ENCODE measurements at regions not wholly inside any gene's neighbourhood (a gene's known extent, or its start where the extent isn't known, plus 50 kb on each side); places are given as distances from the start of the nearest gene placed in this dataset.

DNA sequence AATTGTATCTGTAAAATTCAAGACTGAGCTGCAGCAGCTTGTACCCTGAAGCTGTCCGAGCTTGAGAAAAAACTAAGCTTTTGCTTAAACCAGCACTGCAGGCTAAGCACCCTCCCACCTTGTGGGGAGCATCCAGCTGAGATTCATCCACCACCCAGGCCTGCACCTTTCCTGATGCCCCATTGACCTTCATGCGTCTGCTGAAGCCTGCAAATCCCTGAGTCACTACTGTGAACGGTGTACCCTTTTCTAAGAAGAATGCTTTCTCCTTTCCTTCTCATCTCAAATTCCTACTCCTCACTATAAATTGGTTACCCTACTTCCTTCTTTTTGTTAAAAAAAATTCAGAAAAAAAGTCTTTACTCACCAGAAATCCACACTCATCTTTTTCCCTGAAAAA lies 90.9 kb upstream of the RGS18 start:
- TF ChIP-seq, protein P1, sequence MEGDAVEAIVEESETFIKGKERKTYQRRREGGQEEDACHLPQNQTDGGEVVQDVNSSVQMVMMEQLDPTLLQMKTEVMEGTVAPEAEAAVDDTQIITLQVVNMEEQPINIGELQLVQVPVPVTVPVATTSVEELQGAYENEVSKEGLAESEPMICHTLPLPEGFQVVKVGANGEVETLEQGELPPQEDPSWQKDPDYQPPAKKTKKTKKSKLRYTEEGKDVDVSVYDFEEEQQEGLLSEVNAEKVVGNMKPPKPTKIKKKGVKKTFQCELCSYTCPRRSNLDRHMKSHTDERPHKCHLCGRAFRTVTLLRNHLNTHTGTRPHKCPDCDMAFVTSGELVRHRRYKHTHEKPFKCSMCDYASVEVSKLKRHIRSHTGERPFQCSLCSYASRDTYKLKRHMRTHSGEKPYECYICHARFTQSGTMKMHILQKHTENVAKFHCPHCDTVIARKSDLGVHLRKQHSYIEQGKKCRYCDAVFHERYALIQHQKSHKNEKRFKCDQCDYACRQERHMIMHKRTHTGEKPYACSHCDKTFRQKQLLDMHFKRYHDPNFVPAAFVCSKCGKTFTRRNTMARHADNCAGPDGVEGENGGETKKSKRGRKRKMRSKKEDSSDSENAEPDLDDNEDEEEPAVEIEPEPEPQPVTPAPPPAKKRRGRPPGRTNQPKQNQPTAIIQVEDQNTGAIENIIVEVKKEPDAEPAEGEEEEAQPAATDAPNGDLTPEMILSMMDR (IDR thresholded peaks at IDR 0.05), result no peak
- no peak for TF ChIP-seq CREB1 (CRISPR knock-in tag; IDR thresholded peaks at IDR 0.05)
- TF ChIP-seq FOXK1 (CRISPR knock-in tag; IDR thresholded peaks at IDR 0.05), result no peak
- no peak for TF ChIP-seq NFE2L1 (CRISPR knock-in tag; IDR thresholded peaks at IDR 0.05)
- no peak for TF ChIP-seq ZNF317 (CRISPR knock-in tag; IDR thresholded peaks at IDR 0.05; ENCODE audit: borderline replicate concordance, low read depth)
- TF ChIP-seq, protein P2, sequence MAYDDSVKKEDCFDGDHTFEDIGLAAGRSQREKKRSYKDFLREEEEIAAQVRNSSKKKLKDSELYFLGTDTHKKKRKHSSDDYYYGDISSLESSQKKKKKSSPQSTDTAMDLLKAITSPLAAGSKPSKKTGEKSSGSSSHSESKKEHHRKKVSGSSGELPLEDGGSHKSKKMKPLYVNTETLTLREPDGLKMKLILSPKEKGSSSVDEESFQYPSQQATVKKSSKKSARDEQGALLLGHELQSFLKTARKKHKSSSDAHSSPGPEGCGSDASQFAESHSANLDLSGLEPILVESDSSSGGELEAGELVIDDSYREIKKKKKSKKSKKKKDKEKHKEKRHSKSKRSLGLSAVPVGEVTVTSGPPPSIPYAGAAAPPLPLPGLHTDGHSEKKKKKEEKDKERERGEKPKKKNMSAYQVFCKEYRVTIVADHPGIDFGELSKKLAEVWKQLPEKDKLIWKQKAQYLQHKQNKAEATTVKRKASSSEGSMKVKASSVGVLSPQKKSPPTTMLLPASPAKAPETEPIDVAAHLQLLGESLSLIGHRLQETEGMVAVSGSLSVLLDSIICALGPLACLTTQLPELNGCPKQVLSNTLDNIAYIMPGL (CRISPR knock-in tag; IDR thresholded peaks at IDR 0.05), result no peak
- TF ChIP-seq, protein P3, sequence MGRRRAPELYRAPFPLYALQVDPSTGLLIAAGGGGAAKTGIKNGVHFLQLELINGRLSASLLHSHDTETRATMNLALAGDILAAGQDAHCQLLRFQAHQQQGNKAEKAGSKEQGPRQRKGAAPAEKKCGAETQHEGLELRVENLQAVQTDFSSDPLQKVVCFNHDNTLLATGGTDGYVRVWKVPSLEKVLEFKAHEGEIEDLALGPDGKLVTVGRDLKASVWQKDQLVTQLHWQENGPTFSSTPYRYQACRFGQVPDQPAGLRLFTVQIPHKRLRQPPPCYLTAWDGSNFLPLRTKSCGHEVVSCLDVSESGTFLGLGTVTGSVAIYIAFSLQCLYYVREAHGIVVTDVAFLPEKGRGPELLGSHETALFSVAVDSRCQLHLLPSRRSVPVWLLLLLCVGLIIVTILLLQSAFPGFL (CRISPR knock-in tag; IDR thresholded peaks at IDR 0.05; ENCODE audit: borderline replicate concordance), result no peak
- TF ChIP-seq, protein P4, sequence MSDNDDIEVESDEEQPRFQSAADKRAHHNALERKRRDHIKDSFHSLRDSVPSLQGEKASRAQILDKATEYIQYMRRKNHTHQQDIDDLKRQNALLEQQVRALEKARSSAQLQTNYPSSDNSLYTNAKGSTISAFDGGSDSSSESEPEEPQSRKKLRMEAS (CRISPR knock-in tag; IDR thresholded peaks at IDR 0.05), result no peak
- TF ChIP-seq, protein P5, sequence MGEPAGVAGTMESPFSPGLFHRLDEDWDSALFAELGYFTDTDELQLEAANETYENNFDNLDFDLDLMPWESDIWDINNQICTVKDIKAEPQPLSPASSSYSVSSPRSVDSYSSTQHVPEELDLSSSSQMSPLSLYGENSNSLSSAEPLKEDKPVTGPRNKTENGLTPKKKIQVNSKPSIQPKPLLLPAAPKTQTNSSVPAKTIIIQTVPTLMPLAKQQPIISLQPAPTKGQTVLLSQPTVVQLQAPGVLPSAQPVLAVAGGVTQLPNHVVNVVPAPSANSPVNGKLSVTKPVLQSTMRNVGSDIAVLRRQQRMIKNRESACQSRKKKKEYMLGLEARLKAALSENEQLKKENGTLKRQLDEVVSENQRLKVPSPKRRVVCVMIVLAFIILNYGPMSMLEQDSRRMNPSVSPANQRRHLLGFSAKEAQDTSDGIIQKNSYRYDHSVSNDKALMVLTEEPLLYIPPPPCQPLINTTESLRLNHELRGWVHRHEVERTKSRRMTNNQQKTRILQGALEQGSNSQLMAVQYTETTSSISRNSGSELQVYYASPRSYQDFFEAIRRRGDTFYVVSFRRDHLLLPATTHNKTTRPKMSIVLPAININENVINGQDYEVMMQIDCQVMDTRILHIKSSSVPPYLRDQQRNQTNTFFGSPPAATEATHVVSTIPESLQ (CRISPR knock-in tag; IDR thresholded peaks at IDR 0.05), result no peak
- no peak for TF ChIP-seq NFYB (CRISPR knock-in tag; conservative IDR thresholded peaks at IDR 0.05; ENCODE audit: low read depth)
- TF ChIP-seq, protein P6, sequence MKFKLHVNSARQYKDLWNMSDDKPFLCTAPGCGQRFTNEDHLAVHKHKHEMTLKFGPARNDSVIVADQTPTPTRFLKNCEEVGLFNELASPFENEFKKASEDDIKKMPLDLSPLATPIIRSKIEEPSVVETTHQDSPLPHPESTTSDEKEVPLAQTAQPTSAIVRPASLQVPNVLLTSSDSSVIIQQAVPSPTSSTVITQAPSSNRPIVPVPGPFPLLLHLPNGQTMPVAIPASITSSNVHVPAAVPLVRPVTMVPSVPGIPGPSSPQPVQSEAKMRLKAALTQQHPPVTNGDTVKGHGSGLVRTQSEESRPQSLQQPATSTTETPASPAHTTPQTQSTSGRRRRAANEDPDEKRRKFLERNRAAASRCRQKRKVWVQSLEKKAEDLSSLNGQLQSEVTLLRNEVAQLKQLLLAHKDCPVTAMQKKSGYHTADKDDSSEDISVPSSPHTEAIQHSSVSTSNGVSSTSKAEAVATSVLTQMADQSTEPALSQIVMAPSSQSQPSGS (CRISPR knock-in tag; IDR thresholded peaks at IDR 0.05; ENCODE audit: borderline replicate concordance, low read depth), result no peak
- no peak for TF ChIP-seq ESRRA (CRISPR knock-in tag; IDR thresholded peaks at IDR 0.05; ENCODE audit: borderline replicate concordance)
- TF ChIP-seq, protein P7, sequence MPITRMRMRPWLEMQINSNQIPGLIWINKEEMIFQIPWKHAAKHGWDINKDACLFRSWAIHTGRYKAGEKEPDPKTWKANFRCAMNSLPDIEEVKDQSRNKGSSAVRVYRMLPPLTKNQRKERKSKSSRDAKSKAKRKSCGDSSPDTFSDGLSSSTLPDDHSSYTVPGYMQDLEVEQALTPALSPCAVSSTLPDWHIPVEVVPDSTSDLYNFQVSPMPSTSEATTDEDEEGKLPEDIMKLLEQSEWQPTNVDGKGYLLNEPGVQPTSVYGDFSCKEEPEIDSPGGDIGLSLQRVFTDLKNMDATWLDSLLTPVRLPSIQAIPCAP (CRISPR knock-in tag; IDR thresholded peaks at IDR 0.05), result no peak
- TF ChIP-seq TEAD1 (CRISPR knock-in tag; IDR thresholded peaks at IDR 0.05), result no peak
